ENCODE measurements at regions not wholly inside any gene's neighbourhood (a gene's known extent, or its start where the extent isn't known, plus 50 kb on each side); places are given as distances from the start of the nearest gene placed in this dataset.

DNA sequence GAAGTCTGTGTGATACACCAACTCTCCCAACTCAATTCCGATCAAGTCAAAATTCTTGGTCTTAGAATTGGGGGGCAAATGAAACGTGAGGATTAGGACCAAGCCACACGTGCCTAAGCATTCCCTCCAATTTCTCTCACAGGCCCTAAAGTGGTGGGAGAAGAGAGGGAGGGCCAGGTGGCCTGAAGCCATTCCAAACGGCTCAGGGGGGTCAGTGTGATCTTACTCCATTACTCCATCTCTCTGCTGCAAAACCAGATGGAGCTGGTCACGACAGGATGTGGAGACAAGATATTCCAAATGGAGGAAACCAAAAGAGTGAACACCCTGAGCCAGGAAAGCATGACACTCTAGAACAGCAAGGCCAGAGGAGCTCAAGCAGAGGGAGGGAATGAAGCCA, 195.4 kb downstream of the FOXO1 start (continued):
- TF ChIP-seq TCF12 (IDR thresholded peaks at IDR 0.05; ENCODE audit: low read depth, low read length), result no peak

- SMC1A ChIA-PET (ENCODE audit: uncharacterized antibody, unreplicated experiment), result interaction anchor here (1.3 to 2.1 kb wide), 2 partner anchors 16 to 82 kb away, joined by 3 to 7 read pairs; no protein-coding TSS in a partner anchor
- FAIRE-seq, result no peak
- RAD21 ChIA-PET (ENCODE audit: unreplicated experiment), result no interaction called here
- POLR2A ChIA-PET, result no interaction called here
- no TSS peak for BruUV-seq (replicated peaks)
- intact Hi-C loops (cut with micrococcal nuclease; ENCODE audit: unreplicated experiment), result no loop called here
- Histone ChIP-seq H3K36me3 (ENCODE audit: control insufficient read depth in 2 of 2, insufficient read depth in 2 of 2, low read length in 1 of 2) (no peaks in the 10 kb centered on the region), H3K27me3 (replicated peaks in 1 of 2; ENCODE audit: control insufficient read depth in 2 of 2, insufficient read depth in 2 of 2, low read length in 1 of 2) (no peaks in the 10 kb centered on the region; a peak in 1 of 4 replicates), H3K4me3 (no peak overlapping the region), H2AFZ (ENCODE audit: control insufficient read depth, low read depth, low read length) (no peak overlapping the region), H3K4me2 (ENCODE audit: control insufficient read depth, insufficient read depth) (no peak overlapping the region), H3K27ac (ENCODE audit: control insufficient read depth, insufficient read depth) (no peak overlapping the region), H3K79me2 (ENCODE audit: control insufficient read depth, insufficient read depth, low read length) (no peaks in the 10 kb centered on the region), H3K9me3 (replicated peaks; ENCODE audit: control insufficient read depth, insufficient read depth, low read length) (no peaks in the 10 kb centered on the region; the same call in 2 of the 3 replicates), H3K9ac (ENCODE audit: control insufficient read depth, insufficient read depth, low read length) (no peak overlapping the region), H4K20me1 (ENCODE audit: control insufficient read depth, insufficient read depth) (no peaks in the 10 kb centered on the region), H3K4me1 (ENCODE audit: control insufficient read depth, insufficient read depth, low read length) (no peaks in the 10 kb centered on the region)
- WGBS (ENCODE audit: insufficient coverage, insufficient replicate concordance, low lambda C conversion rate, missing lambda C conversion rate), result 94% methylated on average over 10 of the region's 10 CpGs
- CTCF ChIA-PET, result interaction anchor here (1.0 kb wide), 1 partner anchor 10 kb away, joined by 4 read pairs; no protein-coding TSS in a partner anchor
- ATAC-seq, result no peak
- in situ Hi-C loops (cut with MboI), result no loop called here
- no peak for DNase-seq (ENCODE audit: low read depth, low spot score)
- no peak for TF ChIP-seq YBX1 (IDR thresholded peaks at IDR 0.05)
- TF ChIP-seq ZBED1 (IDR thresholded peaks at IDR 0.05; ENCODE audit: borderline replicate concordance), result no peak
- TF ChIP-seq HDAC2 (IDR thresholded peaks at IDR 0.05), result no peak
- no peak for TF ChIP-seq EED (IDR thresholded peaks at IDR 0.05; ENCODE audit: low read depth)
- no peak for TF ChIP-seq CREB1 (IDR thresholded peaks at IDR 0.05; ENCODE audit: low read depth)
- no peak for TF ChIP-seq POLR2AphosphoS2 (IDR thresholded peaks at IDR 0.05; ENCODE audit: low read depth, low read length)
- no peak for TF ChIP-seq ETV6 (conservative IDR thresholded peaks at IDR 0.05 in 1 of 2, IDR thresholded peaks at IDR 0.05 in 1 of 2; ENCODE audit: borderline replicate concordance in 1 of 2, low read depth in 1 of 2)
- TF ChIP-seq, protein P1, sequence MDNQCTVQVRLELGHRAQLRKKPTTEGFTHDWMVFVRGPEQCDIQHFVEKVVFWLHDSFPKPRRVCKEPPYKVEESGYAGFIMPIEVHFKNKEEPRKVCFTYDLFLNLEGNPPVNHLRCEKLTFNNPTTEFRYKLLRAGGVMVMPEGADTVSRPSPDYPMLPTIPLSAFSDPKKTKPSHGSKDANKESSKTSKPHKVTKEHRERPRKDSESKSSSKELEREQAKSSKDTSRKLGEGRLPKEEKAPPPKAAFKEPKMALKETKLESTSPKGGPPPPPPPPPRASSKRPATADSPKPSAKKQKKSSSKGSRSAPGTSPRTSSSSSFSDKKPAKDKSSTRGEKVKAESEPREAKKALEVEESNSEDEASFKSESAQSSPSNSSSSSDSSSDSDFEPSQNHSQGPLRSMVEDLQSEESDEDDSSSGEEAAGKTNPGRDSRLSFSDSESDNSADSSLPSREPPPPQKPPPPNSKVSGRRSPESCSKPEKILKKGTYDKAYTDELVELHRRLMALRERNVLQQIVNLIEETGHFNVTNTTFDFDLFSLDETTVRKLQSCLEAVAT (IDR thresholded peaks at IDR 0.05), result no peak
- TF ChIP-seq, protein P2, sequence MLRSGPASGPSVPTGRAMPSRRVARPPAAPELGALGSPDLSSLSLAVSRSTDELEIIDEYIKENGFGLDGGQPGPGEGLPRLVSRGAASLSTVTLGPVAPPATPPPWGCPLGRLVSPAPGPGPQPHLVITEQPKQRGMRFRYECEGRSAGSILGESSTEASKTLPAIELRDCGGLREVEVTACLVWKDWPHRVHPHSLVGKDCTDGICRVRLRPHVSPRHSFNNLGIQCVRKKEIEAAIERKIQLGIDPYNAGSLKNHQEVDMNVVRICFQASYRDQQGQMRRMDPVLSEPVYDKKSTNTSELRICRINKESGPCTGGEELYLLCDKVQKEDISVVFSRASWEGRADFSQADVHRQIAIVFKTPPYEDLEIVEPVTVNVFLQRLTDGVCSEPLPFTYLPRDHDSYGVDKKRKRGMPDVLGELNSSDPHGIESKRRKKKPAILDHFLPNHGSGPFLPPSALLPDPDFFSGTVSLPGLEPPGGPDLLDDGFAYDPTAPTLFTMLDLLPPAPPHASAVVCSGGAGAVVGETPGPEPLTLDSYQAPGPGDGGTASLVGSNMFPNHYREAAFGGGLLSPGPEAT (IDR thresholded peaks at IDR 0.05; ENCODE audit: low read depth), result no peak
- TF ChIP-seq TAF1 (IDR thresholded peaks at IDR 0.05; ENCODE audit: borderline replicate concordance, low read depth, low read length), result no peak
- no peak for TF ChIP-seq IRF5 (IDR thresholded peaks at IDR 0.05; ENCODE audit: borderline replicate concordance)
- no peak for TF ChIP-seq BRCA1 (IDR thresholded peaks at IDR 0.05; ENCODE audit: low read depth, low read length)
- TF ChIP-seq RB1 (IDR thresholded peaks at IDR 0.05; ENCODE audit: borderline replicate concordance), result no peak
- no peak for TF ChIP-seq SMAD5 (IDR thresholded peaks at IDR 0.05; ENCODE audit: low read depth)
- no peak for TF ChIP-seq RUNX3 (IDR thresholded peaks at IDR 0.05; ENCODE audit: low read length)
- TF ChIP-seq ATF7 (IDR thresholded peaks at IDR 0.05; ENCODE audit: low read depth), result no peak
- TF ChIP-seq NFIC (IDR thresholded peaks at IDR 0.05; ENCODE audit: low read depth, low read length), result no peak
These were observed 194.5 kb downstream of the FOXO1 start for GRCh38 chr13:40471911-40472310.
